LNCaP clone FGC (cell line): ENCODE measurements at regions not wholly inside any gene's neighbourhood (a gene's known extent, or its start where the extent isn't known, plus 50 kb on each side); places are given as distances from the start of the nearest gene placed in this dataset.

ENCODE experiments used
- DNase-seq: peaks from one replicate; pipeline ENCODE4 v3.0.0-alpha.2; 2011; ENCODE audit warnings: low read depth
- H3K4me3 ChIP-seq: 2 replicates; pipeline ENCODE4 v1.5.1; 2011; ENCODE audit warnings: mild to moderate bottlenecking, low read depth, low read length, control low read depth
- CTCF ChIP-seq: IDR thresholded peaks from 2 replicates; pipeline ENCODE4 v1.5.1; 2012; ENCODE audit warnings: mild to moderate bottlenecking; ENCODE audit not compliant: control insufficient read depth, insufficient read depth; ENCODE audit errors: extremely low read depth

- no peak for TF ChIP-seq CTCF
- no peak for DNase-seq
- no peak overlapping the region for H3K4me3 ChIP-seq
These were observed 143.8 kb downstream of the ERMARD start for GRCh38 chr6:169895000-169895759.

GRCh38 chr6:169894377-169894960 lies 143.0 kb downstream of the ERMARD start:
- no peak for DNase-seq
- H3K4me3 ChIP-seq, result no peak overlapping the region
- no peak for TF ChIP-seq CTCF

GRCh38 chr6:169893624-169894023 lies 142.2 kb downstream of the ERMARD start:
- H3K4me3 ChIP-seq, result no peak overlapping the region
- no peak for DNase-seq
- TF ChIP-seq CTCF, result no peak

- no peak overlapping the region for H3K4me3 ChIP-seq
- no peak for DNase-seq
- TF ChIP-seq CTCF, result no peak
These were observed 140.4 kb downstream of the ERMARD start for GRCh38 chr6:169891846-169892245.

GRCh38 chr6:169891421-169891820 lies 140.0 kb downstream of the ERMARD start:
- H3K4me3 ChIP-seq, result no peak overlapping the region
- no peak for TF ChIP-seq CTCF

GRCh38 chr6:169890901-169891300 lies 139.5 kb downstream of the ERMARD start:
- DNase-seq, result no peak
- TF ChIP-seq CTCF, result no peak
- no peak overlapping the region for H3K4me3 ChIP-seq

More at GRCh38 chr6:169891421-169891820, 140.0 kb downstream of the ERMARD start:
- DNase-seq, result no peak
